SU-DHL-6 (cell line): ENCODE measurements at regions not wholly inside any gene's neighbourhood (a gene's known extent, or its start where the extent isn't known, plus 50 kb on each side); places are given as distances from the start of the nearest gene placed in this dataset.

Experiments used
- H2AFZ ChIP-seq: fragments of 200-600 bp; sonication (generic); 2 replicates; pipeline ENCODE4 v1.6.1; 2014; ENCODE audit warnings: low read depth, mild to moderate bottlenecking, moderate library complexity, mixed read lengths, antibody characterized with exemption, low read length; ENCODE audit not compliant: severe bottlenecking
- H3F3A ChIP-seq: fragments of 200-600 bp; shearing (Covaris generic); 2 replicates; pipeline ENCODE4 v1.6.0; 2016; ENCODE audit warnings: antibody characterized with exemption, mild to moderate bottlenecking; ENCODE audit not compliant: insufficient read depth
- H3K27ac ChIP-seq: fragments of 200-600 bp; sonication (generic); 2 replicates; pipeline ENCODE4 v1.5.1; 2016; ENCODE audit warnings: low read depth, mild to moderate bottlenecking, low read length, moderate library complexity, mixed read lengths
- H3K27me3 ChIP-seq: fragments of 200-600 bp; sonication (generic), shearing (Covaris generic); 2 replicates; pipeline ENCODE4 v1.6.0; 2014; ENCODE audit warnings: mild to moderate bottlenecking, low read length
- H3K36me3 ChIP-seq: fragments of 200-600 bp; sonication (generic); 2 replicates; pipeline ENCODE4 v1.6.1; 2014; ENCODE audit warnings: mild to moderate bottlenecking, low read length, mixed read lengths
- H3K4me2 ChIP-seq: fragments of 300-600, 200-600 bp; shearing (Covaris generic), sonication (generic); 2 replicates; pipeline ENCODE4 v1.6.0; 2014; ENCODE audit warnings: low read length, low read depth, mild to moderate bottlenecking; ENCODE audit not compliant: poor library complexity, severe bottlenecking
- H3K4me3 ChIP-seq: fragments of 200-600 bp; sonication (generic); 2 replicates; pipeline ENCODE4 v1.5.1; 2014; ENCODE audit warnings: antibody characterized with exemption, low read length, mild to moderate bottlenecking, mixed read lengths; ENCODE audit not compliant: insufficient read depth, poor library complexity, severe bottlenecking
- H3K79me2 ChIP-seq: fragments of 200-600 bp; sonication (generic); 2 replicates; pipeline ENCODE4 v1.6.1; 2014; ENCODE audit warnings: mild to moderate bottlenecking, low read length, moderate library complexity; ENCODE audit not compliant: insufficient read depth
- H3K9ac ChIP-seq: fragments of 200-600 bp; sonication (generic); 2 replicates; pipeline ENCODE4 v1.7.0; 2014; ENCODE audit warnings: mild to moderate bottlenecking, low read length
- H3K9me2 ChIP-seq: fragments of 200-600 bp; sonication (generic); replicated peaks from 2 replicates; pipeline ENCODE4 v1.6.1; 2014; ENCODE audit warnings: low read length; ENCODE audit not compliant: insufficient read depth
- H3K9me3 ChIP-seq: fragments of 200-600 bp; sonication (generic); 2 replicates; pipeline ENCODE4 v1.6.1; 2014; ENCODE audit warnings: low read length, mixed read lengths; ENCODE audit not compliant: insufficient read depth
- H4K20me1 ChIP-seq: fragments of 200-600 bp; sonication (generic); 2 replicates; pipeline ENCODE4 v1.6.1; 2014; ENCODE audit warnings: low read depth, mild to moderate bottlenecking, antibody characterized with exemption, low read length, moderate library complexity, mixed read lengths
- EZH2phosphoT487 ChIP-seq: fragments of 200-600 bp; sonication (generic), shearing (Covaris generic); conservative IDR thresholded peaks from 2 replicates; pipeline ENCODE4 v1.6.1; 2018; ENCODE audit warnings: mild to moderate bottlenecking, antibody characterized with exemption, low read length, moderate library complexity, mixed read lengths
- TF ChIP-seq, protein P1 (sequence below): fragments of 200-600 bp; sonication (generic); IDR thresholded peaks from one replicate; pipeline ENCODE4 v1.5.1; 2017; ENCODE audit warnings: antibody characterized with exemption, mild to moderate bottlenecking, low read length, moderate library complexity; ENCODE audit not compliant: insufficient read depth, poor library complexity, severe bottlenecking

DNA sequence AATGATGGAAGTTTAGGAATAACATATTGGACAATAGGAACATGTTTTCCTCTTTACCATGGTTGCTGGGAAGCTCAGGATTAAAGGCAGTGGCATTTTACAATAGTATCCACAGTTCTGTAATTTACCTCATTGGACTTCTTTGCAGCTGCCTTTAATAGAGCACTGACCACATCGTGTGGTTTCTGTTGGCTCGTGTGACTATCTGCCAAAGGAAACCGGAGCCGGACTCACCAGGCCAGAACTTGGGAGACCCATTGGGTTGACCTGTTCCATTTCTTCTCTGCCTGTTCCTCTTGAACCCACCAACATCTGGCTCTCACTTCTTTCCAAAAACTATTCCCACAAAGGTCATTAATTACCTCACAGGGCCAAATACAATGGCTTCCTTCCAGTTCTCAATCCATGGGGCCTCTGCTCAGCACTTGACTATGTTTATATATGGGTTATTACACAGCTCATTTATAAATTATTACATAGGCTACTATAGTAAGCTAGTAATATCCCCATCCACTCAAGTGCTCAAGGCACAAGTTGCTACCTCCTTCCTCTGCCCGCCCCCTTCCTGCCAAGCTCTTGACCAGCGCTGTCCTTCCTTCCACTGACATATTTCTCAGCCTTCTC lies 121.5 kb upstream of the VASH1 start:
- no peaks in the 10 kb centered on the region for H3K27me3 ChIP-seq
- H3K9ac ChIP-seq = no peak overlapping the region
- H3K9me2 ChIP-seq = no peaks in the 10 kb centered on the region
- no peaks in the 10 kb centered on the region for H3K79me2 ChIP-seq
- H3K4me2 ChIP-seq = no peak overlapping the region
- H2AFZ ChIP-seq = no peak overlapping the region
- no peak overlapping the region for H3K4me3 ChIP-seq
- no peak overlapping the region for H3K27ac ChIP-seq
- H3F3A ChIP-seq = no peaks in the 10 kb centered on the region
- H3K9me3 ChIP-seq = no peaks in the 10 kb centered on the region
- H3K36me3 ChIP-seq = no peaks in the 10 kb centered on the region
- no peaks in the 10 kb centered on the region for H4K20me1 ChIP-seq
- TF ChIP-seq, protein P1, sequence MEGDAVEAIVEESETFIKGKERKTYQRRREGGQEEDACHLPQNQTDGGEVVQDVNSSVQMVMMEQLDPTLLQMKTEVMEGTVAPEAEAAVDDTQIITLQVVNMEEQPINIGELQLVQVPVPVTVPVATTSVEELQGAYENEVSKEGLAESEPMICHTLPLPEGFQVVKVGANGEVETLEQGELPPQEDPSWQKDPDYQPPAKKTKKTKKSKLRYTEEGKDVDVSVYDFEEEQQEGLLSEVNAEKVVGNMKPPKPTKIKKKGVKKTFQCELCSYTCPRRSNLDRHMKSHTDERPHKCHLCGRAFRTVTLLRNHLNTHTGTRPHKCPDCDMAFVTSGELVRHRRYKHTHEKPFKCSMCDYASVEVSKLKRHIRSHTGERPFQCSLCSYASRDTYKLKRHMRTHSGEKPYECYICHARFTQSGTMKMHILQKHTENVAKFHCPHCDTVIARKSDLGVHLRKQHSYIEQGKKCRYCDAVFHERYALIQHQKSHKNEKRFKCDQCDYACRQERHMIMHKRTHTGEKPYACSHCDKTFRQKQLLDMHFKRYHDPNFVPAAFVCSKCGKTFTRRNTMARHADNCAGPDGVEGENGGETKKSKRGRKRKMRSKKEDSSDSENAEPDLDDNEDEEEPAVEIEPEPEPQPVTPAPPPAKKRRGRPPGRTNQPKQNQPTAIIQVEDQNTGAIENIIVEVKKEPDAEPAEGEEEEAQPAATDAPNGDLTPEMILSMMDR = no peak
- no peak for TF ChIP-seq EZH2phosphoT487

DNA sequence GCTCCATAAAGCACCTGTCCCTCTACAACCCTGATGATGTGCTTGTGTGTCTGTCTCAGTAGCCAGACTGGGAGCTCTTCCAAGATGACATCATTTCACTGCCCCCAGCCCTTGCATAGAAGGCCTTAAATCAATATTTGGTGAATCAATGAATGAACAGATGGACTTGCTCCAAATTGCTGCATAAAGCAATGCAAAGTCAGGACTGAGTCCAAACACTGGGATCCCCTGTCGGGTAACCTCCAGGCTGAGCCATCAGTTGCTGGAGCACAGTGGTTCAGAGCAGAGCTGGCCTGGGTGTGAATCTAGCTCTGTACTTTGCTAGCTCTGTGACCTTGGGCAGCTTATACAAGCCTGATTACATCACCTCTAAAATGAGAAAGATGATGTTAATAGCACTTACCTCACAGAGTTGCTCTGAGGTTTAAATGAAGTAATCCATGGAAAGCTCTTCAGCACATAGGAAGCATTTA lies 120.3 kb upstream of the VASH1 start:
- no peak overlapping the region for H2AFZ ChIP-seq
- no peaks in the 10 kb centered on the region for H3K79me2 ChIP-seq
- no peak overlapping the region for H3K4me2 ChIP-seq
- H3K9ac ChIP-seq = no peak overlapping the region
- H4K20me1 ChIP-seq = no peaks in the 10 kb centered on the region
- no peak for TF ChIP-seq EZH2phosphoT487
- TF ChIP-seq, protein P1 = no peak
- no peaks in the 10 kb centered on the region for H3K27me3 ChIP-seq
- H3K9me3 ChIP-seq = no peaks in the 10 kb centered on the region
- H3K36me3 ChIP-seq = no peaks in the 10 kb centered on the region
- H3K27ac ChIP-seq = no peak overlapping the region
- no peaks in the 10 kb centered on the region for H3F3A ChIP-seq
- H3K9me2 ChIP-seq = no peaks in the 10 kb centered on the region
- H3K4me3 ChIP-seq = no peak overlapping the region

DNA sequence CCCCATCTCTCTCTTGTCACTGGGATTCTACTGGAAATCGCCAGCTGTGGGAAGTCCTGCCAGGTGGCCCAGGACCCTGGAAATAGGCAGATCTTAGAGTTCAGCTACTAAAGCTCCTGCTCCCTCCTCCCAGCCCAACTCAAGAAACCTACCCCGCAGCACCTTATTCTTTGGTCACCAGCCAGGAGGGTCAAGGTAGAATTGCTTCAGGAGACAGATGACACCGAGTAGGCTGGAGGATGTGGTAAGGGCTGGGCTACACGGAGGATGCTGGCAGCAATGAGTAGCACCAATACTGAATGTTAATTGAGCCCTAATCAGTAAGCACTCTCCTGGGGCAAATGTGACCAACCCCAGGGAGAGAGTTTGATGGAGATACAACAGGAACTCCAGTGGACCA lies 119.7 kb upstream of the VASH1 start:
- no peaks in the 10 kb centered on the region for H3F3A ChIP-seq
- no peaks in the 10 kb centered on the region for H3K36me3 ChIP-seq
- H3K4me2 ChIP-seq = no peak overlapping the region
- no peaks in the 10 kb centered on the region for H3K9me3 ChIP-seq
- no peak overlapping the region for H3K9ac ChIP-seq
- no peaks in the 10 kb centered on the region for H3K27me3 ChIP-seq
- H3K4me3 ChIP-seq = no peak overlapping the region
- no peaks in the 10 kb centered on the region for H3K9me2 ChIP-seq
- no peak overlapping the region for H3K27ac ChIP-seq
- no peak overlapping the region for H2AFZ ChIP-seq
- H4K20me1 ChIP-seq = no peaks in the 10 kb centered on the region
- no peak for TF ChIP-seq EZH2phosphoT487
- no peaks in the 10 kb centered on the region for H3K79me2 ChIP-seq

DNA sequence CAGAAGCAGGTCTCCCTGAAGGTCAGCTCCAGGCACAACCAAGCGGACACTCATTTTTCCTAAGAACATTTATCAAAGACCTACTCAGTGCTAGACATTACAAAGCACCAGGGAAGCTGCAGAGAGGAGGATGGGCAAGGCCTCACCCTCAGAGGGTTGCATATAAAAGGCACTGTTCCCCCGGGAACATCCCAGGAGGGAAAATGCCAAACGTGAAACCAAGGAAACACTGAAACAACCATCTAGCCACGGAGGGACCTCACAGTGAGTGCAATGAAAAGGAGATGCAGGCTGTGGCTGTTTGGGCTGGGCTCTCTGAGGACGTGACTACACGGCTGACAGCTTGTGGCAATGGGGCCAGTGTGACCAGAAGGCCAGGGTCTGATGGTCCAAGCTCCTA lies 117.4 kb upstream of the VASH1 start:
- Histone ChIP-seq H3K9ac (no peak overlapping the region), H3K9me2 (no peaks in the 10 kb centered on the region), H3K27me3 (no peaks in the 10 kb centered on the region), H2AFZ (no peak overlapping the region), H3K4me3 (no peak overlapping the region), H3K9me3 (no peaks in the 10 kb centered on the region), H4K20me1 (no peaks in the 10 kb centered on the region), H3K27ac (no peak overlapping the region), H3F3A (no peaks in the 10 kb centered on the region), H3K36me3 (no peaks in the 10 kb centered on the region), H3K79me2 (no peaks in the 10 kb centered on the region), H3K4me2 (no peak overlapping the region)
- TF ChIP-seq, protein P1 = no peak
- no peak for TF ChIP-seq EZH2phosphoT487
